ENCODE measurements at regions not wholly inside any gene's neighbourhood (a gene's known extent, or its start where the extent isn't known, plus 50 kb on each side); places are given as distances from the start of the nearest gene placed in this dataset.
"Not testable (repeated sequence)": the region's sequence is repeated elsewhere in the genome, so short reads cannot be mapped to it uniquely, and the experiment has no call there.

DNA sequence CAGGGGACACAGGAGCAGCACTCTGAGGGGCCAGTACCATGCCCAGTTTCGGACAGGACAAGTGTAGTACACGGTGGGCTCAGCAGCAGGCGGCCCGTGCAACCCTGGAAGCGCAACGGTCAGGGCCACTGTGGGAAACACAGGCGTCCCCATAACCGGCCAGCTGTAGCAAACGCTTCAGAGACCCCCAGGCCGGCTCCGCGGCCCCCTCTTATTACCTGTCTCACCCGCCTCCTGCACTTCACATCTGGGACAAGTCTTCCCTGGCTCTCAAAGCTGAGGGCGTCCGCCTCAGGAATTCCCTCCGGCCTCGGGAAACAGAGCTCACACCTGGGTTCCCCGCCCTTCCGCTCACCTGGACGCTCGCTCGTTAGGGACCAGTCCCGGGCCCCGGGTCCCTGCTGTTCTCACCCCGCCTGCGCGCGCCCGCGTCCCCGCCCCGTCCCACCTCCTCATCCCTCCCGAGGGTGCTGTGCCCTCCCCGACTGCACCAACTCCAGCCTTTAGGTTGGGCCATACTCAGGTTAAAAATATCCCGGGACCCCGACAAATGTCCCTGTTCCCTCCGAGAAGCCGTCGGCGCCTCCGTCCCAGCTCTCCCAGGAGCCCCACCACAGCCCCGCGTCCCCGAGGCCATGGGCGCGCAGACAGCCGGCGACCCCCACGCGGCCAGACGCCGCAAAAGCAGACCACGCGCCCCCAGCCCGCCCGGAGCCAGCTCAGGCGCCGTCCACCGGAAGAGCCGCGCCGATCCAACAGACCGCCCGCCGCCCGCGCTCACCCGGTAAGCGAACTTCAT is 5367.3 kb upstream of the TPTE start:
- TF ChIP-seq, protein P1, sequence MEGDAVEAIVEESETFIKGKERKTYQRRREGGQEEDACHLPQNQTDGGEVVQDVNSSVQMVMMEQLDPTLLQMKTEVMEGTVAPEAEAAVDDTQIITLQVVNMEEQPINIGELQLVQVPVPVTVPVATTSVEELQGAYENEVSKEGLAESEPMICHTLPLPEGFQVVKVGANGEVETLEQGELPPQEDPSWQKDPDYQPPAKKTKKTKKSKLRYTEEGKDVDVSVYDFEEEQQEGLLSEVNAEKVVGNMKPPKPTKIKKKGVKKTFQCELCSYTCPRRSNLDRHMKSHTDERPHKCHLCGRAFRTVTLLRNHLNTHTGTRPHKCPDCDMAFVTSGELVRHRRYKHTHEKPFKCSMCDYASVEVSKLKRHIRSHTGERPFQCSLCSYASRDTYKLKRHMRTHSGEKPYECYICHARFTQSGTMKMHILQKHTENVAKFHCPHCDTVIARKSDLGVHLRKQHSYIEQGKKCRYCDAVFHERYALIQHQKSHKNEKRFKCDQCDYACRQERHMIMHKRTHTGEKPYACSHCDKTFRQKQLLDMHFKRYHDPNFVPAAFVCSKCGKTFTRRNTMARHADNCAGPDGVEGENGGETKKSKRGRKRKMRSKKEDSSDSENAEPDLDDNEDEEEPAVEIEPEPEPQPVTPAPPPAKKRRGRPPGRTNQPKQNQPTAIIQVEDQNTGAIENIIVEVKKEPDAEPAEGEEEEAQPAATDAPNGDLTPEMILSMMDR (IDR thresholded peaks at IDR 0.05) = not testable (repeated sequence)
- not testable (repeated sequence) for TF ChIP-seq POLR2A (IDR thresholded peaks at IDR 0.05)
